Head of caudate nucleus (tissue), 42 donors: ENCODE measurements at regions not wholly inside any gene's neighbourhood (a gene's known extent, or its start where the extent isn't known, plus 50 kb on each side); places are given as distances from the start of the nearest gene placed in this dataset.

Experiments used
- DNase-seq, 42 donors: peaks; one replicate each; pipeline versions ENCODE4 v3.0.0 to v3.0.0-alpha.2; 2020 to 2021; ENCODE audit warnings: mixed read lengths in 7 of 42
- intact Hi-C: fragments of 100-400 bp; cut with DNase I; formaldehyde crosslinking; loops from one replicate; pipeline ENCODE4 v1.15.0; 2022

DNA sequence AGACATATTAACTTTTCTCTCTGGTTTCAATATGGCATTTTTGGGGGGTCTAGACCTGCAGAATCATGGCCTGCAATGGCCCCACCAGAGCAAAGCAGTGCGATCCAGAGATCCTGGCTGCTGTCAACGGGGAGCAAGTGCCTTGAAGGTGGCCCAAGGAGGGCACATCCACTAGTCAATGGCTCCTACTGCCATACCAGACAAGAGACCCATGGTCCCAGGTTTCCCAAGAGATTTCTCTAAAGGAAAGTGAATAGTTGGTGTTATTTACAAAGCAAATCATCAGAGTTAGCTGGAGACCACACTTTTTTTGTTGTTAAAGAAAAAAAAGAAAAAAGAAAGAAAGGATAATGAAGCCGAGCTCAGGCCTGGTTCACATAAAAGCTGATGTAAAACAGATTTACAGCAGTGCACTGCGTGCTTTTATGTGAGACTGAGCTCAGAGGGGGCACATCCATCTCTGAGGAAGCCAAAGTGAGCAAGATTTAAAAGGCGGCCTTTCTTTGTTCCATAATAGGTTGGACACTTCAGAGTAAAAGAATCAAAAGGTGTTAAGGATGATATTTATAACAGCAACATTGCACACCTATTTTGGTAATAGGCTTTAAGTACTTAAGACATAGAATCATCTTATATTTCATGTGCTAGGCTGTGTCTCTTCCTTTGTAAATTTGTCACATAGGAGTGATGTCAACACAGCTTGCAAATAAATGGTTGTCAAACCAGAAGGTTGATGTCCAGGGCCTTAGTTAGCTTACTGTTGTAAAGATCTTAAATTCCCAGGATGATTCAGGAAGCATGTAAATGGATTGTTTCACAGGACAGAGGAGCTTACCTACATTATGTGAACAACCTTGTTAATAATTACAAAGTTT is 201.3 kb upstream of the NTM start:
- DNase-seq = no peak
- intact Hi-C loops = no loop called here

DNA sequence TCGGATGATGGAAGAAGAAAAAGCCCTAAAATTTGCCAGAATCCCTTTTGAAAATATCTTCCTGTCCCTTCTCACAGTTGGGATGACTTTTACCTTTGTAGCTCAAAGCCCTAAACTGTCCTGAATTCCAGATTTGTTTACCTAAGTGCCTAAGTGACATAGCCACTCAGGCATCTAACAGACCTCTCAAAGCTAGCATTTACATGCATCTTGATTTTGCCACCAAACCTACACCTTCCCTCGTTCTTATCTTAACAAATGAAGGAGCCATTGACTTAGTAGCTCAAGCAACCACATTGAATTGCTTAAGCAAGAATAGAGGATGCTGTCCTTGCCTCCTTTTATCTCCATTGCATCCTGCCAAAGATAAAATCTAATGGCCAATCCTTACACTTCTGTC is 198.4 kb upstream of the NTM start:
- intact Hi-C loops = no loop called here
- no peak for DNase-seq

DNA sequence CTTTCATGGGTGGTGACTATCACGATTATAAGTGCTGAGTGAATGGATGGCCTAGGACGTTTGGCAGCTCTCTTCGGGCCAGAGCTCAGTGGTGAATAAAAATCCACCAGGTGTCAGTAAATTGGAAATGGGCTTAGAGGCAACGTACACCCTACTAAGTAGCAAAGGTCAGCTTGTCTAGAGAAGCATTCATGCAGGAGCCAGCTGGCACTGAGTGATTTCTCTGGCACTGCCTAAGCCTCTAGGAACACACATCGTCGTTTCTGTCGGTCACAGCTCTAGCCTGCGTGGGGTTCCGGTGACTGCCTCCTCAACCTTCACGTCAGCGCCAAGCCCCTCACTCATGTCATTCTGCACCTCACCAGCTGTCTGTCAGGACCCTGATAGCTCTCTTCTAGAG is 192.4 kb upstream of the NTM start:
- intact Hi-C loops = no loop called here
- no peak for DNase-seq

DNA sequence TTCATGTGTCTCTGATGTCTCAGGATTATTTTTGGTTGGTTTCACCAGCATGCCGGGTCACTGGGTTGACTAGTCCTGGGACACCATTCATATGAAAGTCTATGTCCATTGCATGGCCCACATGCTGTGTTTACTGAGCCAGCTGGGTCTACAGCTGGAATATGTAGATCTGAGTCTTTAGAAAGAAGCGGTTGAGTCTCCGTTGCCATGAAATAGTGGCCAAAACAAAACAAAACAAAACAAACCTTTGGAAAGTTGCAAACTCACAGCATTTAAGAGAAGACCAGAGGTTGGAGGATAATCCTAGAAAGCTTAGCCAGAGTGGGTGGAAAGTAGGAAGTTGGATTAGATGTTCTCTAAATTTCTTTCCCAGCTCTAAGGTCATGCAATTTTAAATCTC is 191.8 kb upstream of the NTM start:
- intact Hi-C loops = no loop called here
- no peak for DNase-seq

DNA sequence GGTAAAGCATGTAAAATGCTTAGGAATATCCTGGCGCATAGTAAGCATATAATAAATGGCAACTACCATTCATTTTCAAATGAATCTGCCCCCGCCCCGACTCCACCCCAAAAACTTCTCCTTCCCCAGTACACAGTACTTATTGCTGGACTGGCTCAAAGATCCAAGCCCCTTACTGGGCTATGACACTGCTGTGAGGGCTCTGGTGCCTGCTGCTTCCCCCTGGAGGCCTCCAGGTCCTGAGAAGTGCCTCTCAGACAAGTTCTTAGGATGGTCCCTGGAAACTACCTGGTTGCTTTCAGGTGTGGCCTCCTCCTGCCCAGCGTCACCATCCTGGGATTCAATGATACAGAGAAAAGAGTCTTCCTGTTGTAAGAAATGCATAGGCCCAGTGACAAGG is 190.6 kb upstream of the NTM start:
- DNase-seq = peak in 1 of 42 donors; percentile 33
- intact Hi-C loops = no loop called here

DNA sequence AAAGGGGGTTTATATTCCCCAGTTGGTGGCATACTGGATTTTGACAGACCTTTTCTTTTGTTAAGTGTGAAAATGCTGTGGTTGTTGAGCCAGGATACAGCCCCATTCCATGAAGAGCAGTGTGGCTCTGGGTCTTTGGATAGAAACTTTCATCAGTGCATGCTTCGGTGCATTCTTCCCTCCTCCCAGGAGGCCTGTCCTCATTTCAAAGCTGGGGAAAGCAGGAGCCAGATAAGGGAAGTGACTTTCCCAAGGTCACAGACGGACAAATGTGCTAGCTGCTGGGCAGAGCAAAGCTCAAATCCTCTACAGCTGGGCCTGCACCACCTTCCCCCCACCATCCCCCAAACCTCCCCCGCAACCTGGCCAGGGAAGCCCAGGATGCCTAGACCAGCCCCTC is 184.5 kb upstream of the NTM start:
- intact Hi-C loops = no loop called here
- peak in 1 of 42 donors; percentile 33 for DNase-seq

DNA sequence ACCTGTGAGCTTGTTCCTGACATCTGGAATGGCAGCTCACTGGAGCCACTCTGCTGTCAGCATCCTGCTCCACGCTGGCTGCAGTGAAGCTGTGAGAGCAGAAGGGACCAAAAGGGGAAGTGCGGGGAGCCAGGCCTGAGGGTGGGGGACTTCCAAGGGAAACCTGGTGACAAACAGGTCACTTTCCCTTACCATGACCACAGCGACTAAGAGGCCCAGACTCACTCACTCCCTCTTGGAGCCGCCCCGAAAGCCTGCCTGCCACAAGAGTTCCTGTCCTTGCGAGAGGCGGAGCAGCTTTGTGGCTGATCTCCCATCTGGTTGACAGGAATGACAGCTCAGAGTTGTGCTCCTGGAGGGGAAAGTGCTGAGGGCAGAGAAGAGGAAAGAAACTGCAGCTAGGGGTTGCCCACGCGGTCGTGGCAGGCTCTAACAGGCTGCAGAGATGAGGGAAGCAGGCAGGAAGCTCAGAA is 183.8 kb upstream of the NTM start:
- intact Hi-C loops = no loop called here
- DNase-seq = peak in 1 of 42 donors; percentile 40

DNA sequence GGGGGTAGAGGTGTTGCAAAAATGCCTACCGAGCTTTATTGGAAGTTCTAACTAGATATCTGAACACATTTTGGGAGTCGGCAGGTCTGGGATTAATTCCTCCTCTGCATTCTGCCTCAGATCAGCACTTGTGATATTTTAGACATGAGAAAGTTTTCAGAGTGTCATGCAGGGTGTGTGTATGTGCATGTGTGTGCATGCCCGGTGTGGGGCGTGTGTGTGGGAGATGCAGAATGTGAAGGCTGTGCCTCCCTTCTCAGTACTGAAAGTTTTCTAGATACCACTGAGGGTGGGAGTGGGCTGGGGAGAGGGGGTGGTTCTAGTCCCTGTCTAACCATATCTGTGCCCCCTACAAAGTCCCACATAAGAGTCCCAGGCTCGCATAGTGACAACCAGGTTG is 180.0 kb upstream of the NTM start:
- peak in 27 of 42 donors; percentile 7 to 63 (median 32) for DNase-seq
- intact Hi-C loops = no loop called here

DNA sequence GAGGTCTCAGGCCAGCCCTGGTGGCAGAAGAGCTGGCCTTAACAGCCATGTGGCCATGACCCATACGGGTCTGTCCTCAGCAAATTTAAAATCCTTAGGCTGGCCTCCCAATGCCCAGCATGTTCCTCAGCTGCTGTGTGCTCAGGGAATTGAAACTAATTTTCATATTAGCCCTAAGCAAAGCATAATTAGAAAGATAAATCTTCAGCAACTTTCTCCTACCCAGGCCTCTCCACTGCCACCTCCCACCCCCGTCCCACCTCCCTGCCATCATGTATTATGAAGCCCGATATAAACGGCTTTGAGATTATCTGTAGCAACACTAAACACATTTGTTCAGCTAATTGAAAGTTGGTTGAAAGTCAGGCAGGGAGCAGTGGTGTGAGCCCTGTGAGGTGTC is 178.8 kb upstream of the NTM start:
- no peak for DNase-seq
- intact Hi-C loops = no loop called here

DNA sequence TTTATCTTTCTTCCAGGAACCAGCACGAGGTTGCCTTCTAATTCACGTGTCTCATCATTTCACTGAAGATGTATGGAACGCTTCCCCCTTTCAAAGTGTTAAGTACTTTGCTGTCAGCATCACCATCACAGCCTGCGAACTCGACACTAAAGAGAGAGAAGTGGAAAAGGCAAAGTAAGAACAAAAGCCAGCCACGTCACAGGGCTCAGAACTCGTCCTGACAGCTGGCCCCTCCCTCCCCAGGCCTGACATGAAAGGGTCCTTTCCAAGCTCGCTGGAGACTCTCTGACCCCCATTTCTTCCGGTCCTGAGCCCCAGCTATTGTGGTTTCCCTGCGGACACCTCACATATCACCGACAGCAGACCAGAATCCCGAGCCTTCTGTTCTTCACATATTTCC is 177.8 kb upstream of the NTM start:
- intact Hi-C loops = no loop called here
- peak in 24 of 42 donors; percentile 8 to 63 (median 28) for DNase-seq

DNA sequence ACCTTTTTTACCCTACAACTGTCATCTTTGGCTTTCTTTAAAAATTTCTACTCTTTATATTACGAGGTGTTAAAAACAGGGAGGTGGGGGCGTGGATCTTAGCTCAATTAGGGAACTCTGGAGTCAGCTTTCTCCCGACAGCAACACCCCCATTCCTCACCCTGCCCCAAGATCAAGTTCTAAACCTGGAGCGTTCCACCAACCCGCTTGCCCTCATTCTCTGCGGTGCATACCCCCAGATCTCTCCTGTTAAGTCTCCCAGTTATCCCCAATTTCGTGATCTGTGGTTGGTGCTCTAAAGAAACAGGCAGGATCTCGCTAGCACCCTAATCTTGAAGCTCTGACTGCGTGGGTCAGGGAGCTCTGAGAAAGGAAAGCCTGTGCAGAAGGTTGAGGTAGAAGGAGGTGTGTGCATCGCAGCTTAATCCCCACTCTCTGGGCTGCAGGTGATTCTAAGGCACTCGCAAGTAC is 177.3 kb upstream of the NTM start:
- intact Hi-C loops = no loop called here
- DNase-seq = peak in 39 of 42 donors; percentile 15 to 87 (median 52)

DNA sequence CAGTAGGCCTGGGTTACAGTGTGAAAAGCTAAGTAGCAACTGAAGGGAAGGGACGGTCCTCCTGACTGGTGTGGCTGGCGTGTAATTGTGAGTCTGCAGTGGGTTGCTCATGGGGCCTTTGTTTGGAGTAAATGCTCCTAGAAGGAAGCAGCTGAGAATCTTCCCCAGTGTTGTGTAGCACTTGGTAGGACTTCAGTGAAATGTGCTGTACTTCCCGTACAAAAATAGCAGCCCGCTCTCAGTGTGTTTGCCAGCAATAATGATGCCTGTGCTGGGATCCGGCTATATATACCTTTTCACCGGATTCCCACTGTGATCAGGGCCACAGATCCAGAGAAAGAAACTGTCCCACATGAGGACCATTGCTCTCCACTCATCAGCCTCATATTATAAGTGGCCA is 175.7 kb upstream of the NTM start:
- no peak for DNase-seq
- intact Hi-C loops = no loop called here

DNA sequence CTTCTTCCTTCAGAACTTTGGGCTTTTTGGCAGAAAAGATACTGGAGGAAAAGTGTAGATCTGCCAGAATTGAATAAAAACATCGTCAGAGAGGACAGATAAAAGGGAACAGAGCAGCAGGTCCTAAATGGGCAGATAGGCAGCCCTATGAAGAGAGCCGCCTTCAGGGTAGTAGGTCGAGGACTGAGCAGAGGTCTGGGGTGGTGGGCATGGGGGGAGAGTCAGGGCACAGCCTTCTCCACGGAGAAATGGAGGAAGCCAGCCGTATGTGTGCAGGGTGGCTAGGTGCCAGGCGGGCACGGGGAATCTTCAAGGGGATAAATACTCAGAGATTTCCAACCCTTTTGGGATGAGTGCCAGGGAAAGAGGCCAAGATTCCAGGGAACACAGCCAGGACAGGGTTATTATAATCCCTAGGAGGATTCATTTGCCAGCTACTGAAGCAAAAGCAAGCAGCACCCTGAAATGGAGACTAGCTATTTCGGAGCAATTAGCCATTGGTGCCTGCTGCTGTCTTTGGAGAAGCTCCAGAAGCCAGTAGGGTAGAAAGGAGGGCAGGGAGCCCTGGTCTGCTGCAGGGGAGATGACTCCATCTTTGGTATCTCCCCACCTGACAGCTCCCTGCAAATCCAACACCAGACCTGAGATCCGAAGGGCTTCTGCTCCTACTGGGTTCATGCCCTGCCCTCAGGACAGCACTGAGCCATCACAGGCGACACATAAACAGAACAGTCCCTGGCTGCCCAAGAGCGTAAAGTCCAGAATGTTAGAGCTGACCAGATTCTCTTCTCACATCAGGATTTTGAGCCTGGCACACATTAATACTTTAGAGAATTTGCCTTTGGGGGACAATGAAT is 174.5 kb upstream of the NTM start:
- intact Hi-C loops = no loop called here
- peak in 23 of 42 donors; percentile 3 to 56 (median 19) for DNase-seq

DNA sequence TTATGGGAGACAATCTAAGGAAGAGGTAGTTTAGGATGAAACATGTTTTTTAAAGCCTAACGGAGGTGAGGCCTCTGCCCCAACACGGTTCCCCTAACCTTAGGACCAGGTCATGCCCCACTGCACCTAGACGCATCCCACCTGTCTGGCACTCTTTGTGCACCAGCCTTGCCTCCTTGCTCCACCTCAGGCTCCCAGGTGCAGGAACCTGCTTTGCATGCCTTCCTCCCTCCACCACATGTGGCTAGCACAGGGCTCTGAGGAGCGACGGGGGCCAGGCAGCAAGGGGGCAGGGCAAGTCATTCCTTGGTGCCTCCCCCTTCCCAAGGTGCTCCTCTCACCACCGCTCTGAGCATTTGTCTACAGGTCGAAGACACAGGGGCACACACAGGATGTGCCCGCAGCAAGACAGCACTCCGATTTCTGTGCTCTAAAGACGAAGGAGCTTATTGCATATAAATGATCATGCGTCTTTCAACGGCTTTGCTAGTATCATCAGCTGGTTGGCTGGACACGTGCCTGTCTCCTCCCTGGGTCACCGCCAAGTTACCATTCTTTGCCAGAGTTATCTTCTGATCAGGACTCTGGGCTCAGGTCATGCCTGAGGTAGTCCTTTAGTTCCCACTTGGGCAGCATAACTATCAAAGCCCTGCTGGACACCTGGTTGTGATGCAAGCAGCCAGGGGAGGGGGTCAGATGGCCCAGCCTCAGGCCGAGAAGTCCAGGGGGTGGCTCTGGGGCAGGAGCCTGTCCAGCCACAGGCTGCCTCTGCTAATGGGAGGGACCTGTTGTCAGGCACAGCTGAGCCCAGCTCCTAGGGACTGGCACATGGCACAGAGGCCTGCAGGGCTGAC is 172.0 kb upstream of the NTM start:
- no peak for DNase-seq
- intact Hi-C loops = no loop called here

DNA sequence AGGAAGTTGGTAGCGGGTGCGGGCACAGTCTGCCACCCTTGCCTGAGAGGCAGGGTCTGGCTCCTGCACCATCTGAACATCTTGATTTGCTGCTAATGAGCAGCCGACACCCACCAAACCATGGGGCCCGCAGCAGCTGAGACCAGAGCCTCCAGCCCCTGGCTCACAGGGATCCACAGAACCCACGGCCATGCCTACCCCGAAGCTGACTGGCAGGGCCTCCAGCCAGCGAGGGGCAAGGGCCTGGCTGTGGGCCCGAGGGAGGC is 171.5 kb upstream of the NTM start:
- intact Hi-C loops = no loop called here

DNA sequence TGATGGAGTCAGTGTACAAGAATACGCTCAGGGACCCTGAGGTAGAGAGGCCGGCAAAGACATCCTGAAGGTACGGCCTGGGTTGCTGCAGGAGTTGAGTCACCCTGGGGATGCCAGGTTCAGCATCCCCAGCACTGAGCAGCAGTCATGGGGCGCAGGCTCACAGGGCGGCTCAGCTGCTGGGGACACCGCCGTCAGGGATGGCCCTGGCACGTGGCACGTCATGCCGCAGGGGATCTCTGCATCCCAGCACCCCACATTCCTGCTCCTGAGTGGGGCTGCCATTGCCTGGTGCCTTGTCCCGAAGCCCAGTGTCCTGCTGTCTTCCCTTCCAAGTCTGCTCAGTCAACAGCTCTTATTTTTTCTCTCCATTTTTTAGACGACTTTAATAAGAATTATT is 168.7 kb upstream of the NTM start:
- peak in 1 of 42 donors; percentile 36 for DNase-seq
- intact Hi-C loops = no loop called here

More for the DNA sequence above, 171.5 kb upstream of the NTM start:
- DNase-seq = no peak

DNA sequence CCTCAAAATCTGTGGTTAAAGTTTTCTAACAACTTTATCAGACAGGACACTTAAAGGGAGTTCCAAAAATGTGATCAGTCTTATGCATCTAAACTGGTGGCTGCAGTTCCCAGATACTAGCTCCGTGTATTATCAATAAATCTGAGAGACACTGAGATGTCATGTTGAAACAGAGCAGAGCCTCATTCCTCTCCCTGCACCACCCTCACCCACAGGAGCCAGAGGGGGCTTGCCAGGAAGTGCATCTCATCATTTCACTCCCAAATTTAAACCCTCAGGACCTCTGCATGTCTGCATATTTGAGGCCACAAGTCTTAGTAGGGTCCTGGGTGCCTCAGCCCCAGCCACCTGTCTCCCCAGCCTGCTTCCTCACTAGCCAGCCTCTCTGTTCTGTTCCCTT is 167.4 kb upstream of the NTM start:
- DNase-seq = no peak
- intact Hi-C loops = no loop called here

DNA sequence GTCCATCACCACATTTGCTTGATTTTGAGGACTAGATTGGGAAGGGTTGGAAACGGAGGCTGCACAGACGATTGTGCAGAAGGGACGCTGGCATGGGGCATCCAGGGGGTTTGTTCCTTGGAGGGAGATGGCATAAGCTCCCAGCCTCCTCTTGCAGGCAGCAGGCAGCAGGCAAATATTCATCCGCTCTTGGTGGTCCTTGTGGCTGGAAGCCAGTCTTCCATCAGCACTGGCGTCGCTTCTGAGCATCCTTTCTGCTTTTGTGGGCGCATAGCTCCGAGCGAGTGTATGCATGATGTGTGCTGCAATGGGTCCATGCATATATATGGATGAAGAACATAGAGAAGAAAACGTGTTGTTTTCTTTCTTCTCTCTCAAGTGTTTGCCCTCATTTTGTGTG is 166.1 kb upstream of the NTM start:
- intact Hi-C loops = no loop called here
- peak in 1 of 42 donors; percentile 12 for DNase-seq

DNA sequence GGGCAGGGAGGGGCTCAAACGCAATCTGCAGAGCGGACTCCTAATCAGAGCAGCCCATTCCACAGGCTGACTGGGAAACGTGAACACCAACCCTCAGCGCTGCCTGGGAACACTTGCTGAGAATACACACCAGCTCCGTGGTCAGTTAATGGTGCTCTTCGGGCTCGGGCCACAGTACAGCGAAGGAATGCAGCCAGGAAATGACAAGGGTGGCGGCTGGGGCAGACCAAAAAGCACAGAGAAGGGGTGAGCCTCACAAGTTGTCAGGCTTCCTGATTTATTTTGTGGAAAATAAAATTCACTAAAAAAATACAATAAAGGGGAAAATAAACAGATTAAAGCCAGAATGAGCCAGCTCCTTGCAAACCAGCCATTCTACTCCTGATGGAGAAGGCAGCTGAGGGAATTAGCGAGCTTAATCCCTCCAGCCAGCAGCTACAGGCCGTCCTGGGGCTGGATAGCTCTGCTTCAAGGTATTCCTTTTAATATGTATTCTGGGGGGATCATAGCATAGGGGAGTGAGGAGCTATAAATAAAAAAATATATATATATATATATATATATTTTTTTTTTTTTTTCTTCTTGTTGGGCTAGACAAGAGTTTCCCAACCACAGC is 165.5 kb upstream of the NTM start:
- peak in 1 of 42 donors; percentile 39 for DNase-seq
- intact Hi-C loops = no loop called here
